ENCODE measurements at regions not wholly inside any gene's neighbourhood (a gene's known extent, or its start where the extent isn't known, plus 50 kb on each side); places are given as distances from the start of the nearest gene placed in this dataset.

GRCh38 chr10:42933448-42934340 is 143.2 kb upstream of the RET start:
- peak; percentile 23 to 49 (median 37) for DNase-seq

- DNase-seq = no peak
Observed at GRCh38 chr10:42934351-42934811, 142.5 kb upstream of the RET start.

GRCh38 chr10:42934842-42935241 is 142.0 kb upstream of the RET start:
- DNase-seq = peak in 1 of 4 experiments; percentile 2

GRCh38 chr10:42935466-42935865 is 141.4 kb upstream of the RET start:
- DNase-seq = no peak

- no peak for DNase-seq
Observed at GRCh38 chr10:42936580-42936979, 140.3 kb upstream of the RET start.

- no peak for DNase-seq
Observed at GRCh38 chr10:42937048-42937447, 139.8 kb upstream of the RET start.

- DNase-seq = no peak
Observed at GRCh38 chr10:42937649-42938180, 139.2 kb upstream of the RET start.

- DNase-seq = no peak
Observed at GRCh38 chr10:42938351-42938750, 138.5 kb upstream of the RET start.

- DNase-seq = no peak
Observed at GRCh38 chr10:42939237-42939636, 137.6 kb upstream of the RET start.

GRCh38 chr10:42939685-42940366 is 137.0 kb upstream of the RET start:
- no peak for DNase-seq

GRCh38 chr10:42940487-42941294 is 136.2 kb upstream of the RET start:
- no peak for DNase-seq

GRCh38 chr10:42941295-42941644 is 135.6 kb upstream of the RET start:
- DNase-seq = peak; percentile 28 to 68 (median 52)

GRCh38 chr10:42941790-42942189 is 135.1 kb upstream of the RET start:
- DNase-seq = no peak

- no peak for DNase-seq
Observed at GRCh38 chr10:42942279-42942950, 134.5 kb upstream of the RET start.

GRCh38 chr10:42943025-42943818 is 133.6 kb upstream of the RET start:
- DNase-seq = no peak

GRCh38 chr10:42948040-42948439 is 128.8 kb upstream of the RET start:
- no peak for DNase-seq

GRCh38 chr10:42949287-42949686 is 127.6 kb upstream of the RET start:
- DNase-seq = no peak

- DNase-seq = no peak
Observed at GRCh38 chr10:42950606-42951485, 126.0 kb upstream of the RET start.

- no peak for DNase-seq
Observed at GRCh38 chr10:42951486-42952251, 125.2 kb upstream of the RET start.

- no peak for DNase-seq
Observed at GRCh38 chr10:42952349-42952748, 124.5 kb upstream of the RET start.
